Tibial nerve (tissue), 4 donors: ENCODE measurements at regions not wholly inside any gene's neighbourhood (a gene's known extent, or its start where the extent isn't known, plus 50 kb on each side); places are given as distances from the start of the nearest gene placed in this dataset.
A peak's percentile ranks its signal among the peaks of the same experiment; 100 is the strongest.
"Not testable (repeated sequence)": the region's sequence is repeated elsewhere in the genome, so short reads cannot be mapped to it uniquely, and the experiment has no call there.

ENCODE experiments used
- DNase-seq, 2 donors: peaks; one replicate each; pipeline ENCODE4 v3.0.0-alpha.2; 2019; ENCODE audit warnings: low spot score in 2 of 2
- H3K27ac ChIP-seq, 4 donors: fragments of 200-600 bp; sonication (generic) in 3 of 4; one replicate each; pipeline ENCODE4 v1.5.1; 2017 to 2019; ENCODE audit warnings: mild to moderate bottlenecking in 1 of 4
- H3K27me3 ChIP-seq, 2 donors: fragments of 200-600 bp; sonication (generic) in 1 of 2; one replicate each; pipeline versions ENCODE4 v1.5.1 to v1.6.0; 2017 to 2019
- H3K36me3 ChIP-seq, 3 donors: fragments of 200-600 bp; sonication (generic); one replicate each; pipeline ENCODE4 v1.5.1; 2018 to 2019
- H3K4me1 ChIP-seq, 4 donors: fragments of 200-600 bp; sonication (generic) in 3 of 4; one replicate each; pipeline ENCODE4 v1.5.1; 2017 to 2019
- H3K4me3 ChIP-seq, 4 donors: fragments of 200-600 bp; sonication (generic) in 3 of 4; one replicate each; pipeline ENCODE4 v1.5.1; 2017 to 2019; ENCODE audit warnings: mild to moderate bottlenecking in 1 of 4, moderate library complexity in 1 of 4
- H3K9me3 ChIP-seq, 4 donors: fragments of 200-600 bp; sonication (generic) in 3 of 4; one replicate each; pipeline ENCODE4 v1.5.1; 2017 to 2019
- EP300 ChIP-seq, 2 donors: sonication (generic); formaldehyde crosslinking; IDR thresholded peaks; one replicate each; pipeline ENCODE4 v1.6.1; 2017; ENCODE audit warnings: antibody characterized with exemption in 2 of 2, mild to moderate bottlenecking in 1 of 2
- POLR2A ChIP-seq, 2 donors: fragments of 450-650 bp; IDR thresholded peaks; one replicate each; pipeline ENCODE4 v1.6.1; 2017; ENCODE audit warnings: antibody characterized with exemption in 2 of 2, mild to moderate bottlenecking in 2 of 2, moderate library complexity in 2 of 2
- WGBS, 2 donors: methylation state at CpG; one replicate each; pipeline ENCODE4 v1.1.5; 2018; 5-methylcytosine and 5-hydroxymethylcytosine counted together
- TF ChIP-seq, protein P1 (sequence below), 5 experiments: fragments of 200-600 bp in 3 of 5; fragments of 450-650 bp in 2 of 5; sonication (generic) in 3 of 5; IDR thresholded peaks; one replicate each; pipeline ENCODE4 v1.5.1; 2016 to 2019; ENCODE audit warnings: antibody characterized with exemption in 5 of 5, mild to moderate bottlenecking in 3 of 5, moderate library complexity in 2 of 5

DNA sequence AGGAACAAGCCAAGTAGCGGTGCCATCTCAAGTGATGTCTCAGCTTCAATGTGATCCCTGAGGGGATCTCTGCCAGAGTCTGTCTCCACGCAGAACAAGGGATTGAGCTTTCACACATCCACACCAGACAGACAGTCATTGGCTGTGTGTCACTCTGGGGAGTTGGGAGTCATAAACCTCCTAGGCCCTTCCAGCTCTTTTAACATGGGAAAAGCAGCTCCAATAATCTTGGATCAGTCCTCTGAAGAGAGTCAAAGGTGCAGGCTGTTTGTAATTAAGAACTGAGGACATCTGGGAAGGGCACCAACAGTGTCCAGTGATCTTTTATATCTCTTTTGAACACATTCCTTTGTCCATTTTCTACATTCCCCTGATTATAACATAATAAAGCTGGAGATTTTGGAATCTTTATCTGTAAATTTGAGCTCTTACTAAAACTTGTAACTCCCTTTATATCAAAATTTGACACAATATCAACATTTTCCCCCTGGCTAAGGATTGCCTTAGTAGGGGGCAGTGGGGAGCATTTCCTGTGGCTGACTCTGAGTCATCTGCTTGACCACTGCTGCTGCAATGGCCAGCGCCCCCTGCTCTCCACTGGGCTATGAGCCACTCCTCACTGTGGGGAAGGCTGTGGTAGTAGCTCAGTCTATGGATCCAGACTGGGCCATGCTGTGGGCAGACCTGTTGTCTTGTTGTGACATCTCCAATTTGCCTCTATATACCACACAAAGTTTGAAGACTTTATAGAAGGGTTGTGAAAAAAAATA is 284.4 kb downstream of the OSTF1 start:
- 65 to 66% methylated on average over 2 to 3 of the region's 3 CpGs for WGBS, 2 donors
- peaks cover 0 to 6% (median 0%) of the 10 kb centered on the region in 4 donors for H3K9me3 ChIP-seq
- no peaks in the 10 kb centered on the region for H3K27me3 ChIP-seq
- no peak overlapping the region for H3K4me3 ChIP-seq
- DNase-seq, result peak in 1 of 2 donors; percentile 36
- TF ChIP-seq, protein P1, sequence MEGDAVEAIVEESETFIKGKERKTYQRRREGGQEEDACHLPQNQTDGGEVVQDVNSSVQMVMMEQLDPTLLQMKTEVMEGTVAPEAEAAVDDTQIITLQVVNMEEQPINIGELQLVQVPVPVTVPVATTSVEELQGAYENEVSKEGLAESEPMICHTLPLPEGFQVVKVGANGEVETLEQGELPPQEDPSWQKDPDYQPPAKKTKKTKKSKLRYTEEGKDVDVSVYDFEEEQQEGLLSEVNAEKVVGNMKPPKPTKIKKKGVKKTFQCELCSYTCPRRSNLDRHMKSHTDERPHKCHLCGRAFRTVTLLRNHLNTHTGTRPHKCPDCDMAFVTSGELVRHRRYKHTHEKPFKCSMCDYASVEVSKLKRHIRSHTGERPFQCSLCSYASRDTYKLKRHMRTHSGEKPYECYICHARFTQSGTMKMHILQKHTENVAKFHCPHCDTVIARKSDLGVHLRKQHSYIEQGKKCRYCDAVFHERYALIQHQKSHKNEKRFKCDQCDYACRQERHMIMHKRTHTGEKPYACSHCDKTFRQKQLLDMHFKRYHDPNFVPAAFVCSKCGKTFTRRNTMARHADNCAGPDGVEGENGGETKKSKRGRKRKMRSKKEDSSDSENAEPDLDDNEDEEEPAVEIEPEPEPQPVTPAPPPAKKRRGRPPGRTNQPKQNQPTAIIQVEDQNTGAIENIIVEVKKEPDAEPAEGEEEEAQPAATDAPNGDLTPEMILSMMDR (IDR thresholded peaks at IDR 0.05), result no peak
- peak in 1 of 2 donors; percentile 76 for TF ChIP-seq EP300 (IDR thresholded peaks at IDR 0.05)
- peaks cover 0 to 25% (median 0%) of the 10 kb centered on the region in 4 donors for H3K4me1 ChIP-seq
- H3K36me3 ChIP-seq, result no peaks in the 10 kb centered on the region
- peak overlapping the region in 2 of 4 donors; percentile 64 to 73 for H3K27ac ChIP-seq

DNA sequence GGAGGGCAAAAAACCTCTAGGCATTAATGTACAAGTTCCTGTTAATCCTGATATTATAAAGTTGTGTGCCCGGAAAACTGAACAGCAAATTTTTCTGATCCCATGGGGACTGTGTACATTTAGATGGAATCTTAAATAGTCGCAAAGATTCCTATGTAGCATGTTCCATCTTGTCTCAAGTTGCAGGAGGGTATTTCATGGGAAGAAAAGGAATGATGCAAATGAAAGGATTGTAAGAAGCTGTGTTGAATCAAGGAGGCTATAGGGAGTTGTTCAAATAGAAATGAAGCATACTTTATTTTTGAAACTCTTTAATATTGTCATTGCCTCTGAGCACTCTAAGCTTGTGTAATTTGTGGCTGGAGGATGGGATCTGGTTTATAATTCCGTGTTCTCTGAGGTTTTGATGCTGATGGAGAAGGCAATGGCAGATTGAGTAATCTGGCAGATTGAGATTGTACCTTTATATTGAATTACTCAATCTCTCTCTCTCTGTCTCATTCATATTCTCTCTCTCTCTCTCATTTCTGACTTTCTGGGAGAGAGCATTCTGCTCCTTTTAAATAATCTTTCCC is 288.5 kb downstream of the OSTF1 start:
- 77 to 79% methylated on average over 3 of the region's 3 CpGs for whole genome bisulfite sequencing, 2 donors
- peaks cover 0 to 6% (median 0%) of the 10 kb centered on the region in 4 donors for H3K9me3 ChIP-seq
- H3K4me1 ChIP-seq, result peaks cover 0 to 15% (median 0%) of the 10 kb centered on the region in 4 donors
- H3K4me3 ChIP-seq, result no peak overlapping the region
- DNase-seq, result no peak
- H3K27ac ChIP-seq, result peak overlapping the region in 1 of 4 donors; percentile 53
- H3K27me3 ChIP-seq, result no peaks in the 10 kb centered on the region
- TF ChIP-seq EP300 (IDR thresholded peaks at IDR 0.05) (peak in 1 of 2 donors; percentile 35), POLR2A (IDR thresholded peaks at IDR 0.05) (no peak)
- H3K36me3 ChIP-seq, result no peaks in the 10 kb centered on the region

DNA sequence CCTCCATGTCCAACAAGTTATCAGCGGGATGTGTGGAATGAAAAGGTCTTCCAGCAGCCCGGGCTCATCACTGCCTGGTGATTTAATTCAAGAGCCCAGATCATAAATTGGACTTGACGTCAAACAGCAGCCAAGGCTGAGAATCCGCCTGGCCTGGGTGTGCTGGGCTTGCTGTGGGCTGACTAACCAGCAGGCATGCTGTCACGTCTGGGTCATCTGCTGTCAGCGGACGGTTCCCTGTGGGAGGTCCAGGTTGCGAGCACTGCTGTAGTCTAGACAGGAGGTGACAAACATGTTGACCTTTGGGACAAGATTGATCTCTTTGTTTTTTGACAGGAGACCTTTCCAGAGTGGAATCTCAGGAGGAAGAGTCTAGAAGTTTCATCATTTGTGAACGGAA is 289.7 kb downstream of the OSTF1 start:
- Histone ChIP-seq H3K4me1 (peaks cover 0 to 8% (median 0%) of the 10 kb centered on the region in 4 donors), H3K36me3 (no peaks in the 10 kb centered on the region), H3K4me3 (no peak overlapping the region), H3K9me3 (peaks cover 0 to 6% (median 0%) of the 10 kb centered on the region in 4 donors), H3K27ac (peak overlapping the region in 2 of 4 donors; percentile 25 to 53), H3K27me3 (no peaks in the 10 kb centered on the region)
- 49 to 61% methylated on average over 9 of the region's 9 CpGs for WGBS, 2 donors
- DNase-seq, result peak; percentile 27 to 37
- TF ChIP-seq EP300 (IDR thresholded peaks at IDR 0.05), result peak in 1 of 2 donors; percentile 68
- no peak for TF ChIP-seq POLR2A (IDR thresholded peaks at IDR 0.05)

DNA sequence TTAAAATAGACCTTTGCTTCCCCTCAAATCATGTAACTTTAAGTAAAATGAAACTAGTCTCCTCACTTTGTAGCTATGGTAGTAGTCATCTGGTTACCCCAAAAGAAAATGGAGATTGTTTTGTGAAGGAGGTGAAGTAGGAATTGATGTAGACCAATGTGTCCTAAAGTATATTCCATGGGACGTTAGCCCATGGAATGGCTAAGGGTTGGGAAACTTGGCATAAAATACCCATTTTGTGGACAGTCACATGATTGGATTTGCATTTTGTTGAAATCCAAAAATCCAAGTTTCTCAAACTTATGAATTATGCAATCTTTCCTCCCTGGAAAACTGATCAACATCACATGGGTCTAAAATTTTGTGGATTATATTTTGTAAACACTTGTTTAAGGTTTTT is 290.6 kb downstream of the OSTF1 start:
- Histone ChIP-seq H3K36me3 (no peaks in the 10 kb centered on the region), H3K4me1 (peaks cover 0 to 8% (median 0%) of the 10 kb centered on the region in 4 donors), H3K27ac (peak overlapping the region in 1 of 4 donors; percentile 45), H3K4me3 (no peak overlapping the region), H3K27me3 (no peaks in the 10 kb centered on the region), H3K9me3 (peaks cover 0 to 3% (median 0%) of the 10 kb centered on the region in 4 donors)
- no peak for DNase-seq
- 56 to 70% methylated on average over 1 of the region's 1 CpG for WGBS, 2 donors
- peak in 1 of 2 donors; percentile 55 for TF ChIP-seq EP300 (IDR thresholded peaks at IDR 0.05)
- TF ChIP-seq, protein P1 (IDR thresholded peaks at IDR 0.05), result no peak

- TF ChIP-seq POLR2A (IDR thresholded peaks at IDR 0.05) (no peak), EP300 (IDR thresholded peaks at IDR 0.05) (no peak)
- TF ChIP-seq, protein P1 (IDR thresholded peaks at IDR 0.05), result no peak
- peaks cover 0 to 24% (median 6%) of the 10 kb centered on the region in 4 donors for H3K9me3 ChIP-seq
- H3K27ac ChIP-seq, result no peak overlapping the region
- no peak for DNase-seq
- H3K36me3 ChIP-seq, result no peaks in the 10 kb centered on the region
- no peak overlapping the region for H3K4me3 ChIP-seq
- H3K27me3 ChIP-seq, result no peaks in the 10 kb centered on the region
- peaks cover 0 to 8% (median 0%) of the 10 kb centered on the region in 4 donors for H3K4me1 ChIP-seq
- WGBS, 2 donors, result 52 to 62% methylated on average over 2 of the region's 2 CpGs
Observed at GRCh38 chr9:75382126-75382525, 293.8 kb downstream of the OSTF1 start.

- peaks cover 0 to 24% (median 6%) of the 10 kb centered on the region in 4 donors for H3K9me3 ChIP-seq
- H3K4me1 ChIP-seq, DNase-seq, H3K27ac ChIP-seq, H3K36me3 ChIP-seq, H3K27me3 ChIP-seq, H3K4me3 ChIP-seq: not testable (repeated sequence)
- WGBS, 2 donors, result 72 to 95% methylated on average over 1 of the region's 1 CpG
Observed at GRCh38 chr9:75383420-75384034, 295.2 kb downstream of the OSTF1 start.
